HUES48 (cell line): ENCODE measurements at regions not wholly inside any gene's neighbourhood (a gene's known extent, or its start where the extent isn't known, plus 50 kb on each side); places are given as distances from the start of the nearest gene placed in this dataset.
A peak's percentile ranks its signal among the peaks of the same experiment; 100 is the strongest.

Source experiments
- H3K27ac ChIP-seq: one replicate; pipeline ENCODE4 v1.7.0; 2013; ENCODE audit warnings: low read depth, low read length, inconsistent platforms
- H3K27me3 ChIP-seq: 2 replicates; pipeline ENCODE4 v1.6.1; 2013; ENCODE audit warnings: mild to moderate bottlenecking, low read length; ENCODE audit not compliant: control insufficient read depth, insufficient read depth
- H3K36me3 ChIP-seq: 2 replicates; pipeline ENCODE4 v1.6.1; 2013; ENCODE audit warnings: low read length; ENCODE audit not compliant: control insufficient read depth, insufficient read depth
- H3K4me1 ChIP-seq: 2 replicates; pipeline ENCODE4 v1.6.1; 2013; ENCODE audit warnings: mild to moderate bottlenecking, low read length; ENCODE audit not compliant: control insufficient read depth, insufficient read depth
- H3K4me3 ChIP-seq: 2 replicates; pipeline ENCODE4 v1.5.1; 2013; ENCODE audit warnings: mild to moderate bottlenecking, low read depth, low read length
- H3K9ac ChIP-seq: 2 replicates; pipeline ENCODE4 v1.6.1; 2013; ENCODE audit warnings: mild to moderate bottlenecking, low read depth, low read length, moderate library complexity
- H3K9me3 ChIP-seq: 2 replicates; pipeline ENCODE4 v1.6.1; 2013; ENCODE audit warnings: low read length; ENCODE audit not compliant: control insufficient read depth, insufficient read depth

GRCh38 chr7:15015545-15016314 is 113.2 kb upstream of the DGKB start:
- Histone ChIP-seq H3K36me3 (no peaks in the 10 kb centered on the region), H3K9ac (peak overlapping the region; percentile 26; the same call in 1 of the 2 replicates), H3K4me3 (peak overlapping the region; percentile 52), H3K27me3 (no peaks in the 10 kb centered on the region), H3K4me1 (peaks cover 28% of the 10 kb centered on the region), H3K9me3 (no peaks in the 10 kb centered on the region), H3K27ac (peak overlapping the region; percentile 83)

GRCh38 chr7:15012135-15012534 is 109.6 kb upstream of the DGKB start:
- no peaks in the 10 kb centered on the region for H3K27me3 ChIP-seq

GRCh38 chr7:15011289-15011688 is 108.7 kb upstream of the DGKB start:
- Histone ChIP-seq H3K9ac (no peak overlapping the region), H3K4me3 (no peak overlapping the region), H3K4me1 (peaks cover 21% of the 10 kb centered on the region), H3K27ac (no peak overlapping the region), H3K36me3 (no peaks in the 10 kb centered on the region), H3K27me3 (no peaks in the 10 kb centered on the region), H3K9me3 (no peaks in the 10 kb centered on the region)

More at GRCh38 chr7:15012135-15012534, 109.6 kb upstream of the DGKB start:
- Histone ChIP-seq H3K27ac (no peak overlapping the region), H3K9ac (no peak overlapping the region), H3K4me1 (peaks cover 30% of the 10 kb centered on the region), H3K9me3 (no peaks in the 10 kb centered on the region), H3K4me3 (no peak overlapping the region), H3K36me3 (no peaks in the 10 kb centered on the region)

GRCh38 chr7:15007507-15007906 is 105.0 kb upstream of the DGKB start:
- Histone ChIP-seq H3K27ac (no peak overlapping the region), H3K9me3 (no peaks in the 10 kb centered on the region), H3K36me3 (no peaks in the 10 kb centered on the region), H3K4me3 (no peak overlapping the region), H3K9ac (no peak overlapping the region), H3K4me1 (peaks cover 11% of the 10 kb centered on the region; the same call in 1 of the 2 replicates), H3K27me3 (no peaks in the 10 kb centered on the region)

- Histone ChIP-seq H3K27ac (no peak overlapping the region), H3K4me3 (no peak overlapping the region), H3K36me3 (no peaks in the 10 kb centered on the region), H3K9me3 (no peaks in the 10 kb centered on the region), H3K9ac (no peak overlapping the region), H3K4me1 (0 out of 2 replicates have a peak, but pooled peaks cover 2% of the 10 kb centered on the region), H3K27me3 (no peaks in the 10 kb centered on the region)
Measured at GRCh38 chr7:15005672-15006071, 103.1 kb upstream of the DGKB start.

- H3K27ac ChIP-seq = no peak overlapping the region
- H3K9ac ChIP-seq = no peak overlapping the region
- no peaks in the 10 kb centered on the region for H3K9me3 ChIP-seq
- H3K4me1 ChIP-seq = no peaks in the 10 kb centered on the region
- H3K27me3 ChIP-seq = no peaks in the 10 kb centered on the region
- no peak overlapping the region for H3K4me3 ChIP-seq
- H3K36me3 ChIP-seq = no peaks in the 10 kb centered on the region
Measured at GRCh38 chr7:15000157-15000556, 97.6 kb upstream of the DGKB start.

- no peaks in the 10 kb centered on the region for H3K4me1 ChIP-seq
- no peak overlapping the region for H3K27ac ChIP-seq
- H3K9me3 ChIP-seq = no peaks in the 10 kb centered on the region
- H3K27me3 ChIP-seq = no peaks in the 10 kb centered on the region
- H3K36me3 ChIP-seq = no peaks in the 10 kb centered on the region
- no peak overlapping the region for H3K4me3 ChIP-seq
- no peak overlapping the region for H3K9ac ChIP-seq
Measured at GRCh38 chr7:14999331-14999730, 96.8 kb upstream of the DGKB start.

- H3K9me3 ChIP-seq = no peaks in the 10 kb centered on the region
- no peak overlapping the region for H3K4me3 ChIP-seq
- no peak overlapping the region for H3K9ac ChIP-seq
- no peaks in the 10 kb centered on the region for H3K4me1 ChIP-seq
- H3K36me3 ChIP-seq = no peaks in the 10 kb centered on the region
- H3K27me3 ChIP-seq = no peaks in the 10 kb centered on the region
- no peak overlapping the region for H3K27ac ChIP-seq
Measured at GRCh38 chr7:14995774-14996173, 93.2 kb upstream of the DGKB start.

- Histone ChIP-seq H3K27me3 (no peaks in the 10 kb centered on the region), H3K36me3 (no peaks in the 10 kb centered on the region), H3K9ac (no peak overlapping the region), H3K27ac (no peak overlapping the region), H3K9me3 (no peaks in the 10 kb centered on the region), H3K4me1 (no peaks in the 10 kb centered on the region), H3K4me3 (no peak overlapping the region)
Measured at GRCh38 chr7:14988941-14989340, 86.4 kb upstream of the DGKB start.

GRCh38 chr7:14978687-14979086 is 76.1 kb upstream of the DGKB start:
- Histone ChIP-seq H3K9ac (no peak overlapping the region), H3K4me3 (no peak overlapping the region), H3K36me3 (no peaks in the 10 kb centered on the region), H3K9me3 (no peaks in the 10 kb centered on the region), H3K4me1 (no peaks in the 10 kb centered on the region), H3K27ac (no peak overlapping the region), H3K27me3 (no peaks in the 10 kb centered on the region)

GRCh38 chr7:14974688-14975087 is 72.1 kb upstream of the DGKB start:
- Histone ChIP-seq H3K36me3 (no peaks in the 10 kb centered on the region), H3K9me3 (no peaks in the 10 kb centered on the region), H3K27ac (no peak overlapping the region), H3K4me1 (peaks cover 5% of the 10 kb centered on the region; the same call in 1 of the 2 replicates), H3K27me3 (no peaks in the 10 kb centered on the region), H3K4me3 (no peak overlapping the region), H3K9ac (no peak overlapping the region)
